ENCODE measurements at regions not wholly inside any gene's neighbourhood (a gene's known extent, or its start where the extent isn't known, plus 50 kb on each side); places are given as distances from the start of the nearest gene placed in this dataset.

DNA sequence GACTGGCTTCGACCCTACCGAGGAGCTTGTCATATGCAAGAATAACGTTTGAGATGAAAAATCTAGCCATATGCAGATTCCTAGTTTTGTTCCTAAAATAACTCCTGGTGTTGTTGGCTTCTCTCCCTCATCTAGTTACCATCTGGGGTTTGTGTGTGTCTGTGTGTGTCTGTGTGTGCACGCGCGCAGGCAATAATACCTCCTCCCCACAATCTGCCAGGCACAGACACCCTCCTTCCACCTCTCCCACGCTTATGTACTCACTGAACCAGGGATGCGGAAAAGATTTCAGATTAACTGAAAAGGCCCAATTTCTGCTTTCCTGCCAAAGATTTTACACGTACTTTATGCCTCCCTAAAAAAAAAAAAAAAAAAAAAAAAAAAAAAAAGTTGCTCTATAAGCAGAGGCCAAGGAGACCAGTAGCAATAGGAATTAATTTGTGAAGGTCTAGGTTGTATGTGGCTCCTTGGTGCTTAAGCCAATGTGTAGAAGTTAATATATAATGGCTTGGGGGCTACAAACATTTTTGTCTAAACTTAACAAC is 452.7 kb downstream of the NUF2 start:
- Histone ChIP-seq H3K23ac (ENCODE audit: insufficient read length, low read depth, low read length) (no peak overlapping the region), H2BK120ac (ENCODE audit: low read depth, low read length, poor library complexity, severe bottlenecking) (no peak overlapping the region), H3K27ac (ENCODE audit: insufficient read length, low read depth, low read length) (no peak overlapping the region), H3K4me2 (ENCODE audit: insufficient read depth, insufficient read length, low read length) (no peak overlapping the region), H2BK12ac (ENCODE audit: insufficient read length, low read depth, low read length) (no peak overlapping the region), H2BK20ac (ENCODE audit: low read depth, low read length, poor library complexity, severe bottlenecking) (no peak overlapping the region), H3T11ph (ENCODE audit: low read length) (no peak overlapping the region), H2BK5ac (ENCODE audit: insufficient read length, low read length) (no peak overlapping the region), H4K20me1 (ENCODE audit: control insufficient read depth, insufficient read depth, insufficient read length) (no peaks in the 10 kb centered on the region), H3K27me3 (ENCODE audit: insufficient read depth, low read length) (no peaks in the 10 kb centered on the region), H2BK15ac (ENCODE audit: low read depth, low read length) (no peak overlapping the region), H3K79me1 (ENCODE audit: insufficient read depth, low read depth, low read length, poor library complexity, severe bottlenecking) (no peaks in the 10 kb centered on the region), H3K79me2 (ENCODE audit: insufficient read depth, low read length) (no peaks in the 10 kb centered on the region), H3K56ac (ENCODE audit: insufficient read length, low read depth, low read length) (no peak overlapping the region), H3K9me3 (ENCODE audit: control insufficient read depth, low read depth, low read length) (no peaks in the 10 kb centered on the region), H4K5ac (ENCODE audit: insufficient read length, low read depth, low read length) (no peak overlapping the region), H4K8ac (replicated peaks; ENCODE audit: insufficient read length, low read depth, low read length) (no peak overlapping the region), H4K91ac (ENCODE audit: insufficient read length, low read depth, low read length) (no peak overlapping the region), H3K18ac (ENCODE audit: insufficient read length, low read depth, low read length) (no peak overlapping the region), H2AK5ac (ENCODE audit: insufficient read length, low read length) (no peak overlapping the region), H3K14ac (ENCODE audit: insufficient read depth, low read length) (no peak overlapping the region), H2AFZ (ENCODE audit: low read length) (no peak overlapping the region), H3K23me2 (ENCODE audit: insufficient read length, low read depth, low read length, poor library complexity, severe bottlenecking) (no peaks in the 10 kb centered on the region), H3K4me1 (ENCODE audit: insufficient read depth, low read length) (no peaks in the 10 kb centered on the region), H3K4ac (ENCODE audit: low read depth, low read length) (no peak overlapping the region), H3K9ac (ENCODE audit: extremely low read depth, insufficient read length, low read length) (no peak overlapping the region)
- H3K9me3 Mint-ChIP-seq: peaks cover 3 to 10% of the 10 kb centered on the region in 2 experiments; a peak in 3 of 5 replicates
- H3K4me1 Mint-ChIP-seq: peaks cover 4 to 7% of the 10 kb centered on the region in 2 experiments
- no peak overlapping the region for H3K4me3 Mint-ChIP-seq
- no peak for DNase-seq
- TF ChIP-seq, protein P1, sequence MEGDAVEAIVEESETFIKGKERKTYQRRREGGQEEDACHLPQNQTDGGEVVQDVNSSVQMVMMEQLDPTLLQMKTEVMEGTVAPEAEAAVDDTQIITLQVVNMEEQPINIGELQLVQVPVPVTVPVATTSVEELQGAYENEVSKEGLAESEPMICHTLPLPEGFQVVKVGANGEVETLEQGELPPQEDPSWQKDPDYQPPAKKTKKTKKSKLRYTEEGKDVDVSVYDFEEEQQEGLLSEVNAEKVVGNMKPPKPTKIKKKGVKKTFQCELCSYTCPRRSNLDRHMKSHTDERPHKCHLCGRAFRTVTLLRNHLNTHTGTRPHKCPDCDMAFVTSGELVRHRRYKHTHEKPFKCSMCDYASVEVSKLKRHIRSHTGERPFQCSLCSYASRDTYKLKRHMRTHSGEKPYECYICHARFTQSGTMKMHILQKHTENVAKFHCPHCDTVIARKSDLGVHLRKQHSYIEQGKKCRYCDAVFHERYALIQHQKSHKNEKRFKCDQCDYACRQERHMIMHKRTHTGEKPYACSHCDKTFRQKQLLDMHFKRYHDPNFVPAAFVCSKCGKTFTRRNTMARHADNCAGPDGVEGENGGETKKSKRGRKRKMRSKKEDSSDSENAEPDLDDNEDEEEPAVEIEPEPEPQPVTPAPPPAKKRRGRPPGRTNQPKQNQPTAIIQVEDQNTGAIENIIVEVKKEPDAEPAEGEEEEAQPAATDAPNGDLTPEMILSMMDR (conservative IDR thresholded peaks at IDR 0.05): no peak
- H3K36me3 Mint-ChIP-seq (ENCODE audit: insufficient read depth in 1 of 3, low read depth in 3 of 3): peaks cover 0 to 10% (median 2%) of the 10 kb centered on the region in 3 experiments; a peak in 4 of 7 replicates
- H3K27me3 Mint-ChIP-seq (ENCODE audit: low read depth): no peaks in the 10 kb centered on the region
- no CpG with 5 or more reads among the region's 9 CpGs for WGBS (ENCODE audit: extremely low coverage, insufficient read length, low lambda C conversion rate)
- no peak overlapping the region for H3K27ac Mint-ChIP-seq
